ENCODE measurements at regions not wholly inside any gene's neighbourhood (a gene's known extent, or its start where the extent isn't known, plus 50 kb on each side); places are given as distances from the start of the nearest gene placed in this dataset.

GRCh38 chr14:101449114-101449513 lies 112.2 kb upstream of the DIO3 start:
- DNase-seq (ENCODE audit: low read depth in 2 of 2) = no peak

- no peak for DNase-seq (ENCODE audit: low read depth in 2 of 2)
Measured at GRCh38 chr14:101451166-101451565, 110.1 kb upstream of the DIO3 start.

GRCh38 chr14:101453225-101453624 lies 108.1 kb upstream of the DIO3 start:
- no peak for DNase-seq (ENCODE audit: low read depth in 2 of 2)

- DNase-seq (ENCODE audit: low read depth in 2 of 2) = no peak
Measured at GRCh38 chr14:101454229-101454628, 107.1 kb upstream of the DIO3 start.

GRCh38 chr14:101456246-101457175 lies 104.8 kb upstream of the DIO3 start:
- no peak for DNase-seq (ENCODE audit: low read depth in 2 of 2)

GRCh38 chr14:101457301-101457935 lies 103.9 kb upstream of the DIO3 start:
- DNase-seq (ENCODE audit: low read depth in 2 of 2) = no peak

GRCh38 chr14:101457936-101458740 lies 103.2 kb upstream of the DIO3 start:
- DNase-seq (ENCODE audit: low read depth in 2 of 2) = no peak

GRCh38 chr14:101458741-101459550 lies 102.3 kb upstream of the DIO3 start:
- DNase-seq (ENCODE audit: low read depth in 2 of 2) = no peak

- DNase-seq (ENCODE audit: low read depth in 2 of 2) = no peak
Measured at GRCh38 chr14:101459551-101459900, 101.8 kb upstream of the DIO3 start.

- no peak for DNase-seq (ENCODE audit: low read depth in 2 of 2)
Measured at GRCh38 chr14:101460521-101460920, 100.8 kb upstream of the DIO3 start.

- no peak for DNase-seq (ENCODE audit: low read depth in 2 of 2)
Measured at GRCh38 chr14:101460986-101461750, 100.1 kb upstream of the DIO3 start.

GRCh38 chr14:101461891-101462290 lies 99.4 kb upstream of the DIO3 start:
- DNase-seq (ENCODE audit: low read depth in 2 of 2) = no peak

- DNase-seq (ENCODE audit: low read depth in 2 of 2) = no peak
Measured at GRCh38 chr14:101462726-101463565, 98.3 kb upstream of the DIO3 start.

GRCh38 chr14:101463566-101464171 lies 97.6 kb upstream of the DIO3 start:
- no peak for DNase-seq (ENCODE audit: low read depth in 2 of 2)

GRCh38 chr14:101464310-101464983 lies 96.8 kb upstream of the DIO3 start:
- no peak for DNase-seq (ENCODE audit: low read depth in 2 of 2)

- DNase-seq (ENCODE audit: low read depth in 2 of 2) = no peak
Measured at GRCh38 chr14:101464984-101465794, 96.1 kb upstream of the DIO3 start.

GRCh38 chr14:101465795-101466448 lies 95.4 kb upstream of the DIO3 start:
- no peak for DNase-seq (ENCODE audit: low read depth in 2 of 2)
